GM21786 (cell line): ENCODE measurements at regions not wholly inside any gene's neighbourhood (a gene's known extent, or its start where the extent isn't known, plus 50 kb on each side); places are given as distances from the start of the nearest gene placed in this dataset.
A peak's percentile ranks its signal among the peaks of the same experiment; 100 is the strongest.
"Not testable (repeated sequence)": the region's sequence is repeated elsewhere in the genome, so short reads cannot be mapped to it uniquely, and the experiment has no call there.

Experiments
- ATAC-seq: cut with Tn5 transposase; IDR thresholded peaks from one replicate; pipeline ENCODE4 v1.9.1; 2021; ENCODE audit not compliant: unreplicated experiment

DNA sequence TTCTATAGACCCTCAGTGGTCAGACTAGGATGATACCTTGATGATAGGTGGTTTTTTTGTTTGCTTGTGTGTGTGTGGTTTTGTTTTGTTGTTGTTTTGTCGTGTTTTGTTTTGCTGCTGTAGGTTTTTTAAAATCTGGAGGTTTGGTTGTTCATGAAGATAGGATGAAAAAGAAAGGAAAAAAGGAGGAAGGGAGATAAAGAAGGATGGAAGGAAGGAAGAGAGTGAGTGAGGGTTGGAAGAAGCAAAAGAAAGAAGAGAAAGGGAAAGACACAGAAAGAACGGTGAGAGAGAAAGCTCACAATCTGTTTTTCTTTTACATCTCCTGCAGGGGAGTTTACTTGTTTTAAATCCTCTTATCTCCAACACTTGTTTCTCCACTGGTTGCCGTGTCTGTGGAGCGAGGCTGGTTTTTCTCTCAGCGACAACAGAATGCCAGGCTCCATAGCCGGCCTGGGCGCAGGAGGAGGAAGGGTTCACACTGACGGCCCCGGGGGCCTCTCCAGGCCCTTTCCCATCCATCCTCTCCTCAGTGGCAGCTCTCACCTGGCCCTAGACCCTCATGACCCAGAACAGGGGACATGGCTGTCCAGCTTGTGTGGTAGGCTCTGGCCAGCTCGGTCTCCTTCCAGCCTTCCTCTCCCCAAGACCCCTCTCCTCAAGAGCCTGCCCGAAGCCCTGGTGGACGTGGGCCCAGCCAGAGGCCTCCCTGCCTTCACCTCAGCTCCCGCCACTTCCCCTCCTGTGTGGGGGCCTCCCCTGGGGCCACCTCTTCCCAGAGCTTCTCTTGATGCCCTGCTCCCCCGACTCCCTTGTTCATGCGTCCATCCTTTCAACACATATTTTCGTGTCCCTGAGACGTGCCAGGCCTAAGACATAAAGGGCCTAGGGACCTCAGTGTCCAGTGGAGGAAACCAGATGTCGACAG, 168.4 kb downstream of the VEGFA start:
- ATAC-seq: no peak

DNA sequence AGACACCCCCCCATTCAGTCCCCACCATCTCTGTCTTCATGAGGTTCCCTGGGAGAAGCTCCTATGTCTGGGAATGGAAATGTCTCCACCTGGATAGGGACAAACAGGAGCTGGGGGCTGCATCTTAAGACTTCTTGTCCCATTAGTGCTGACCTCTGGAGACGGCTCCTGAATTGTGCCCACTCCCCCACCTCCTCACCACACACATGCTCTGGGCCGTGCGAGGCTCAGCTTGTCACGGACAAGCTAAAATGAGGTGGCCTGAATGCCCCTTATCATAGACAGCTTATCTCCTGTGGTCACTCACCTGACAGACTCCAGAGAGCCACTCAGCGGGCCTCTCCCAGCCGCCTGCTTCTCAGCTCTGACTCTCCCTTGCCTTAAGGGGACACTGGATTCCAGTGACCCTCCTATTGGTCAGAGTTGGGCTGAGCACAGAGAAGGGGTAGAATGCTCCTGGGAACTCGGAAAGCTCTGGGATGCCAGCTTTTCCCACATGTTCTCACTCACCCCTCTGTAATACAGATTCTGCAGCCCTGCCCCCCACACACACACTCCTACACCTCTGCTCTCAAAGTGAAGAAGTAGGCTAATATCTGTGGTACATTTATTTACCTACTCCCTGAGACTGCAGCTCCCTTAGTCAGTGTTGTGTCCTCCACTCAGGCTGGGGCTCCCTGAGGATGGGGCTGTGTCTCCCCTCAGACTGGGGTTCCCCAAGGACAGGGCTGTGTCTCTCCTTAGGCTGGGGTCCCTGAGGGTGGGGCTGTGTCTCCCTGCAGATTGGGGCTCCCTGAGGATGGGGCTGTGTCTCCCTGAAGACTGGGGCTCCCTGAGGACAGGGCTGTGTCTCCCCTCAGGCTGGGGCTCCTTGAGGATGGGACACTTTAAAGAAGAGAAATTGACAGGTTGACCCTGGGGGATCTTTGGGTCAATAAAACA, 167.5 kb downstream of the VEGFA start:
- ATAC-seq: no peak

- no peak for ATAC-seq
Observed at GRCh38 chr6:43936476-43936875, 166.5 kb downstream of the VEGFA start.

- ATAC-seq: no peak
Observed at GRCh38 chr6:43935921-43936439, 166.0 kb downstream of the VEGFA start.

DNA sequence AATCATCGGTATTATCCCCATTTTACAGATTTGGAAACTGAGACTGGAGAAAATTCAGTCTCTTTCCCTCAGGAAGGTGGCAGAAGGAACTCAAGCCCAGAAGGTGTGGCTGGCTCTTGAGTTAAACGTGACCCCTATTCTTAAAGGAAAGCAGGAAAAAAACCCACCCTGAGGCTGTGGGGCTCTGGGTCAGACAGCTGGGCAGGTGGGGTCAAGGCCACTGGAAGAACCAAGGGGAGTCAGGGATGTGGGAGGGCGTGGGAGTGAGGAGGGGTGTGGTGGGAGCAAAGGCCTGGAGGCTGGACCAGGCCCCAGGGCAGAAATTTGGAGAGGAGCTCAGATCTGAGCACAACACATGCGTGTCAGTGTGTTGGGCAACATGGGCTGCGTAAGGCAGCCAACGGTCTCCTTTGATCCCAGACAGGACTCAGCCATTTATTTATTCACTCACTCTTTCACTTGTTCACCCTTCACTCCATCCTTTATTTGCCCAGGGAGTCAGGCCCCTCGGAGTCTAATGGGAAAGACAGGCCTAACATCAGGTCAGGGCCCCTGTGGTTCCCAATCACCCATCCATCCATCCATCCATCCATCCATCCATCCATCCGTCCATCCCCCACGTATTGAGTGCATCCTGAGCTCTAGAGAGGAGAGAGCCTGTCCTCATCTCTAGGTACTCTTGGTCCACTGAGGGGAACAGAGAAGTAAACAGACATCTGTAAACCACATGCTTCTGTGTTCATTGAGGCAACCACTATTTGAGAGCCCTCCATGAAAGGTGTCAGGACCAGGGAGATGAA, 165.0 kb downstream of the VEGFA start:
- ATAC-seq: no peak

DNA sequence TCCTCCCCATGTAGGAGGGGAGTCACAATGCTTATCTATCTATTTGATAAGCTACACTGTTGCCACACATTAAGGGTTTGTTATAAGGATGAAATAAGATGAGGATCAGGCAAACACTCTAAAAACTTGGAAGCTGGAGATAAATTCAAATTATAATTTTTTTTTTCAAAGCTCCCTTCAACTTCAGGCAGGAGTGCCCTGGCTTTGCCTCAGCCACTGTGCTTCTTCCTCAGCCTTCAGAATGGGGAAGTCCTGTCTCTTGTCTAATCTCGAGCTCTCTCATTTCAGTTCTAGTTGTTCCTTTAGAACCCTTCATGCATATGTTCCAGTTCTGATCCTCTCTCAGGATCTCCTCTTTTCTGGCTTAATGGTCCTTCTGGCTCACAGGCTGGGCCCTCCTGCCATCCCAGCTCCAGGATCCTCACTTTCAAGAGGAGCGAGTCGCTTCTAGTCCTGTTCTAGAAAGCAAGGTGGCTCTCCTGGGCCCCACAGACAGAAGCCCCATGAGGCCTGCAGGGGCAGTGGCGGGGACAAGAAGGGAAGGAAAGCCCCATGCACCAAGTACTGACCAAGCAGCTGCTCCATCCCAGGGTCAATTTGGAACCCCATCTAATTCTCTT, 164.3 kb downstream of the VEGFA start:
- no peak for ATAC-seq

DNA sequence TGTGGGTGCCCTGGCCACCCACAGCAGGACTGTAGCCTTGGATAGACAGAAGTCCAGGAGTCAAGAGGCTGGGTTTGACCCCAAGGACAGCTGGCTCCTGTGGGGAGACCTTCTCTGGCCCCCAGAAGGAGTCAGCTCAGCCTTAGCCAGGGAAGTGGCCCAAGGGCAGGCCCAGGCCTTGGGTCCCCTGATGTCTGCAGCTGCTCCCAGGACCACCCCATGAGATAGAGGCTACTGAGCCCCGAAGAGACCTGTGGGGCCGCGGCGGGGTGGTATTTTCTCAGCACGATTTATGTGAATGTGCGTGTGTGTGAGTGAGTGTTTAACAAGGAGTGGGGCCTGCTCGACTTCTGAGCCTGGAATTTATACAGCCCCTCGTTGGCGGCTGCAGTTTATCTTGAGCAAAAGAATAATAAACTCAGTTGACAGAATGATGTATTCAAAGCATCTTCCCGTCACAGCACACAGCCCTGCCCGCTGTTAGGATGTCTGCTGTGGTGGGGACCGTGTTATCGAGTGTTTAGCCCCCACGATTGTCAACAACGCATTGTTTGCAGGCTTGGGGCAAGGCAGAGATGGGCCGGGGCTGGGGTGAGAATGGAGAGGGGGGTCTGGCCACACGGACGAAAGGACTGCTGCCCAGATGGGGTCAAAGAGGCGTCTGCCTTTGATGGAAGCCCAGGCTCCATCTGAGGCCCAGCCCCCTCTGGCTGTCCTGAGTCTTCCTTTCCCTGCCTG, 163.3 kb downstream of the VEGFA start:
- ATAC-seq: no peak

DNA sequence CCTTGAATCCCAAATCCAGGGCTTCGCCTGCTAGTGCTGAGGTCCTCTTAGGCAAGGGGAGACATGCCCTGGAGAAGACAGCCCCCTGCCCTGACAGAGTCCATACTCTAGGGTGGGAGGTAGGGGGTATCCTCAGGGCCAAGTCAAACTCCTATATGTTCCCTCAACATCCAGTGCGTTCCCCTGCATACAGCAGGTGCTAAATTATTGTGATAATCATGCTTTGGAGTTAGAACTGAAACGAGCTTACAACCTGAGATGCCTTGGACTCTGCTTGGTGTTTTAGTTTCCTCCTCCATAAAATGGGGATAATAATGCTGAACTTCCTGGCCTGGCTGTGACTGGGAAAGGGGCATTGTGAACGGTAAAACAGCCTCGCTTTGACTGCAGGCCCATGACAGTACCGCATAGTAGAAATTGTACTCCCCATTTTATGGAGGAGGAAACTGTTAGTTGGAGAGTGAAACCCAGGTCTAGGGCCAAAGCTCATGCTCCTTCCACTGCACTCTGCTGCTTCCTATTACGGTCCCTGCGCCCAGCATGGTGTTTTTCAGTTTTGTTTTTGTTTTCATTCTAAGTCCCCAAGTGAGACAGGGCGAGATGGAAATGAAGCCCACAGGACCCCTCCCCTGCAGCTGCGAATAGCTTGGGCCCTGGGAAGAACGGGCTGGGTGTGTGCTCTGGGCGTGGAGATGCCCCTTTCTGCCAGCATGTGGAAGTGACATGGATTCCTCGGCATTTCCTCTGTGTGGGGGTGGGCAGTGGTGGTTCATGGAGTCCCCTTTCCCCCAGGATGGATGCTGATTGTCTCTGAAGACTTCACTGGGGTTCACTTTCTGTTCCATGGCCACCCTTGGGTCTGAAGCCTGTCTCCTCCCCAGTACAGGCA, 162.5 kb downstream of the VEGFA start:
- ATAC-seq: no peak

GRCh38 chr6:43931201-43931600, 161.2 kb downstream of the VEGFA start:
- ATAC-seq: no peak

DNA sequence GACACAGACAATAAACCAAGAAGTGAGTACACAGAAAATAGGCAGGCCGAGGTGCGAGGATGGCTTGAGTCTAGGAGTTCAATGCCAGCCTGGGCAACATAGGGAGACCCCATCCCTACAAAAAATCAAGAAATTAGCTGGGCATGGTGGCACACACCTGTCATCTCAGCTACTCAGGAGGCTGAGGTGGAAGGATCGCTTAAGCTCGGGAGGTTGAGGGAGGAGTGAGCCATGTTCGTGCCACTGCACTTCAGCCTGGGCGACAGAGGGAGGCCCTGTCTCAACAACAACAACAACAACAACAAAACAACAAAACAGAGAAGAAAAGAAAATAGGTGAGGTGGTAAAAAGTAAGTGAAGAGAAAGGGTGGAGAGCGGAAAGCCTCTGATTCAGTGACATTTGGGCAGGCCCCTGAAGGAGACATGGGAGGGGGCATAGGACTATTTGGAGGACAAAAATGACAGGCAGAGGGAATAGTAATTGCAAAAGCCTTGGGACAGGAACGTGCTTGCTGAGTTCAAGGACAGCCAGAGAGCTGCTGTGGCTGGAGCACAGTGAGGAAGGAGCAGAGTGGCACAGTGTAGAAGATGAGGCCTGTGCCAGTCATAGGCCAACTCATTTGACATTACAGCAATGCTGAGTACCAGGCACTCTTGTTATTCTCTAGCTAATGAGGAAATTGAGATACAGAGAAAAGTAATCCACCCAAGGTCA, 160.6 kb downstream of the VEGFA start:
- ATAC-seq: no peak

DNA sequence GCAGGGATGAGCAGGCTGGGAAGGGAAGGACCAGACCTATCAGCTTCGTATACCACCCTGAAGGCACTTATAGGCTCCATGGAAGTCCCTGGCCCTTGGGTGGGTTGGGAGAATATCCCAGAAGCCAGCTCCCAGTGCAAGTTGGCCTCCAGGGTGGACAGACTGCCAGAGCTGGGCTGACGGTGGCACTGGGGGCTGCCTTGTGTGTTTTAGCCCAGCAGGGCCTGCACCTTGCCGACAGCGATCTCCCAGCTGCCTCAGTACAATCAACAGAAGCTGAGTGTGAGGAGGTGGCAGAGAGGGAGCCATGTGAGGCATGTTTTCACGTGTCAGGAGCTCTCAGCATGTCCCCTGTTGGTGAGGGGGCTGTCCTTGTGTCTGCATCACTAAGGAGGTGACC, 159.5 kb downstream of the VEGFA start:
- ATAC-seq: no peak

- no peak for ATAC-seq
Observed at GRCh38 chr6:43927532-43928210, 157.7 kb downstream of the VEGFA start.

GRCh38 chr6:43926634-43927531, 156.9 kb downstream of the VEGFA start:
- no peak for ATAC-seq

DNA sequence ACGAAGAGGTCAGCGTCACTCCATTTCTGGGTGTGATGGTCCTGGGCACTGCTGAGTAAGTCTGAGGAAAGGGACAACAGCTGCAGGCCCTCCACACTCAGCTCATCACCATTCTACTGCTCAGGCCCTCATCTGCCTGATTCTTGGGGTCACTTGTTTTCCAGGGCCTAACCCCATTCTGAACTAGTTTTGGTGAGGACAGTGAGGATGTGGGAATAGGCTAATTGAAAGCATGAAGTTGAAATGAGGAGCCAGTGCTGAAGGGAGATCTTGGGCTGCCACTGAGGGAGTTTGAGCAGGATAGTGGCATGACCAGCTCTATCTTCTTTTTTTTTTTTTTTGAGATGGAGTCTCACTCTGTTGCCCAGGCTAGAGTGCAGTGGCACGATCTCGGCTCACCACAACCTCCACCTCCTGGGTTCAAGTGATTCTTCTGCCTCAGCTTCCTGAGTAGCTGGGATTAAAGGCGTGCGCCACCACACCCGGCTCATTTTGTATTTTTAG, 155.7 kb downstream of the VEGFA start:
- not testable (repeated sequence) for ATAC-seq

- peak; percentile 56 for ATAC-seq
Observed at GRCh38 chr6:43924222-43924702, 154.3 kb downstream of the VEGFA start.
